G401 (cell line): ENCODE measurements at regions not wholly inside any gene's neighbourhood (a gene's known extent, or its start where the extent isn't known, plus 50 kb on each side); places are given as distances from the start of the nearest gene placed in this dataset.

Experiments used
- DNase-seq: peaks from one replicate; pipeline ENCODE4 v3.0.0-alpha.2; 2015; ENCODE audit warnings: low spot score
- in situ Hi-C: cut with HindIII; loops from 2 replicates; pipeline ENCODE4 v1.10.0; 2016; ENCODE audit warnings: low sequenced_read_pairs, mixed read lengths

- in situ Hi-C loops: no loop called here
- no peak for DNase-seq
These were observed 92.4 kb downstream of the NCR2 start for GRCh38 chr6:41427642-41428335.

- in situ Hi-C loops: no loop called here
- no peak for DNase-seq
These were observed 93.1 kb downstream of the NCR2 start for GRCh38 chr6:41428336-41428995.

DNA sequence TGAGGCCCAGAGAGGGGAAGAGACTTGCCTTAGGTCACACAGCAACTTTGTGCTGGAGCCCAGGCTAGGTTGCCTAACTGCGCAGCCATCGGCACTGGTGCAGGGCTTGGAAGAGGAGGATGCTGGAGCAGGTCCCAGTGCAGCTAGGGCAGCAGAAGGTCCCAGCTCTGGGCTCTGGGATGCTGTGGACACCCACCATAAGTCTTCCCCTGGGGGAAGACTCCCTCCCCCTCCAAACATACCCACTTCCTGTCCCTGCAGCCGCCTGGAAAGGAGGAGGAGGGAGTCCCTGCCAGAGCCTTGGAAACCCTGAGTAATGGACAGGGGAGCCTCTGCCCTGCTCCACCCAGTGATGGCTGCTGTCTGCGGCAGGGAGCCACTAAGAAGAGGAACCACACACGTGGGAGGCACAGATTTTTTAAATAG lies 93.6 kb downstream of the NCR2 start:
- DNase-seq: no peak

GRCh38 chr6:41429506-41430504 lies 94.4 kb downstream of the NCR2 start:
- no peak for DNase-seq
- in situ Hi-C loops: no loop called here

More for the DNA sequence above, 93.6 kb downstream of the NCR2 start:
- in situ Hi-C loops: no loop called here

- DNase-seq: no peak
- in situ Hi-C loops: no loop called here
These were observed 95.5 kb downstream of the NCR2 start for GRCh38 chr6:41430875-41431274.

GRCh38 chr6:41432280-41432679 lies 96.9 kb downstream of the NCR2 start:
- in situ Hi-C loops: no loop called here
- no peak for DNase-seq

GRCh38 chr6:41434803-41435481 lies 99.5 kb downstream of the NCR2 start:
- no peak for DNase-seq
- in situ Hi-C loops: no loop called here

- no peak for DNase-seq
- in situ Hi-C loops: no loop called here
These were observed 102.2 kb downstream of the NCR2 start for GRCh38 chr6:41437604-41438003.

GRCh38 chr6:41438746-41439145 lies 103.3 kb downstream of the NCR2 start:
- in situ Hi-C loops: no loop called here
- no peak for DNase-seq

DNA sequence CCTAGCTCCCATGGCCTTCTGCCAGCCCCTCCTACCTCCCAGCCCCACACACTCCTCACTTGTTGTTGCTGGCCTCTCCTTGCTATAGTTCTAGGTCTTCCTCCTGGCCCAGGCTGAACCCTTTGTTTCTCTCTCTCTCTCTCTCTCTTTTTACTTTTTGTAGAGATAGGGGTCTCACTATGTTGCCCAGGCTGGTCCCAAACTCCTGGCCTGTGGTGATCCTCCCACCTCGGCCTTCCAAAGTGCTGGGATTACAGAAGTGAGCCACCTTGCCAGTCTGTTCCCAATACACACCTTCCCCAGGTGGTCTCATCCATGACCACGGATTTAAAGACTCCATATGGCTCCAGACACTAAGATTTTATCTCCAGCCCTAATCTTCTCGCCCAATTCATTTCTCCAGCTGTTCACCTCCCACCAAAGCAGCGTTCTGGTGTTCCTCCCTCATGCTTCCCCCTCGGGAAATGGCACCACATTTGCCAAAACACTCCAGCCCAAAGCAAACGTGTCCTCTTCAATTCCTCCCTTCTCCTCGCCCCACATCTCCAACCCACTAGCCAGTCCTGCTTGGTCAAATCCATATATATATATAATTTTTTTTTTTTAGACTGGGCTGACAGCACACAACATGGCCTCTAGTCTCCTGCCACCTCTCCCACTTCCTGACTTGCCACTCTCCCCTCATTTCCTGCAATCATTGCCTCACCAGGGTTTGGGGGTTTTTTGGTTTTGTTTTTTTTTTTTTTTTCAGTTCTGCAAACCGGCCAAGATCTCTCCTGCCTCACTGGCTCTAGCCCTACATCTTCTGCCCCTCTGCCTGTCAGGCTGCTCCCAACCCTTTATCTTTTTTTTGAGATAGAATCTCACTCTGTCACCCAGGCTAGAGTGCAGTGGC lies 104.4 kb downstream of the NCR2 start:
- no peak for DNase-seq
- in situ Hi-C loops: no loop called here

DNA sequence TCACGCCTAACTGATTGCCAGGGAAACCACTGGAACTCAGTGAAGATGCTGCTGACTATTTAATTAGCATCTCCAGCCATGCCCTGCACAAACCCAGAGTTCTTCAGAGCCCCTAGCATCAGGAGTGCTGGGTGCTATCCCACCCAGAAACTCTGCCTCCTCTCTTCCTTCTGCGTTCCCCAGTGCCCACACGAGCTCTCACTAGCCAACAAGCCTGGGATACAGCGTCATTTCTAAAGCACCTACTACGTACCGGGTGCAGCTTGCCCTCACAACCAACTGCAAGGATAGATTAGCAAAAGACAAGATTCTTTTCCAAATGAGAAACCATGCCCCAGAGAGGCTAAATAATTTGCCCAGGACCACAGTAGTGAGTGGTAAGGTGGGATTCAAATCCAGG lies 105.2 kb upstream of the FOXP4 start:
- in situ Hi-C loops: no loop called here

DNA sequence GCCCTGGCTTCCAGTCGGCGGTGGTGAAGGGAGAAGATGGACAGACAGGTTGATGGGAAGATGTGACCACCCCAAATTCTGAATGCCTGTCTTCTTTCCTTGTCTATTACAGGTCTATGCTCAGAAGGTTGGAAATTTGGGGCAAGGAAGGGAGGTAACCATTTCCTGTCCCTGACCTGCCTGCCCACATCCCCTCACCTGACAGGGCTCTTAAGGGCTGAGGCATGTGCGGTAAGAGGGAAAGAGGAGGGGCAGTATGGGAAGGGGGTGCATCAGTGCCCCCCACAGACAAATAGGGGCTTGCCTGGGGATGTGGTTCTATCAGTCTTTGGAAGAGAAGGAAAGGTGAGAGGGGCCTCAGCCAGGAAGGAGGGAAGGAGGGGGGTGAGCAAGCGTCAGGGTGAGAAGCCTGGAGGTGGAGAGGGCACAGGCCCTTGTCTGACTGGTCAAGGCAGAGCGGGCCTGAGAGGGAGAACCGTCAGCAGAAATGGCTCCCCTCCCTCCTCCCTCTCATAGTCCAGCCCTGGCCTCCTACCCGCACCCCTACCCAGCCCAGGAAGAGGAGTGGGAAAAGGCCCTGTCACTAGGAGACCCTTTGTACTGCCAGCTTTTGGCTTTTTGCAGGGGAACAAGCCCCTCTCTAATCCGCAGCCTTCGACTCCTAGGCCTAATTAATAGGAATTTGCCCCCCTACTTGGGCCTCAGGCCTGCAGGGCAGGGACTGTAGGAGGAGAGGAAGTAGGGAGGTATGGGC lies 104.4 kb upstream of the FOXP4 start:
- DNase-seq: no peak
- in situ Hi-C loops: no loop called here

More for the DNA sequence above, 105.2 kb upstream of the FOXP4 start:
- no peak for DNase-seq

- in situ Hi-C loops: no loop called here
- no peak for DNase-seq
These were observed 103.9 kb upstream of the FOXP4 start for GRCh38 chr6:41442352-41442672.

GRCh38 chr6:41442800-41443501 lies 103.2 kb upstream of the FOXP4 start:
- DNase-seq: no peak
- in situ Hi-C loops: no loop called here

- DNase-seq: no peak
These were observed 102.3 kb upstream of the FOXP4 start for GRCh38 chr6:41443616-41444525.

DNA sequence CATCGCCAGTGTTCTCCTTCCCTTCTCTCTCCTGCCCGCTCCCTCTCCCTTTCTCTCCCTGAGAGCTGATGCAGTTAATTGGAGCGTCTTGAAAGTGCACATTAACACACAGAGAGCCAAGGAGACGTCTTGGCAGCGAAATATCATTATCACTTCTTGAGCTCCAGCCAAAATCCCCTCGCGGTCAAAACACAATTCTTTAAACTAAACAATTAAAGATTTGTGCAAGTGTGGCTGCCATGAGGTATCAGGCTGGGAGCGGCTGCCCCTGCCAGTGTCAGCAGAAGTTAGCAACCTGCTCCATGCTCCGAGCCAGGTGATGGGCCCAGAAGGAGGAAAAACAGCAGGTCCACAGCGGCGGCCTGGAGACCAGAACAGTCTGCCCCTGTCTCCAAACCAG lies 100.9 kb upstream of the FOXP4 start:
- DNase-seq: no peak
- in situ Hi-C loops: no loop called here

More at GRCh38 chr6:41443616-41444525, 102.3 kb upstream of the FOXP4 start:
- in situ Hi-C loops: no loop called here
